Cardiac muscle cell (in vitro differentiated cells and primary cell): ENCODE measurements at regions not wholly inside any gene's neighbourhood (a gene's known extent, or its start where the extent isn't known, plus 50 kb on each side); places are given as distances from the start of the nearest gene placed in this dataset.

ENCODE experiments used
- DNase-seq, 2 donors: peaks; one replicate each; pipeline versions ENCODE4 v3.0.0 to v3.0.0-alpha.2; 2010 to 2017; ENCODE audit warnings: low read depth in 1 of 2, low spot score in 1 of 2
- H3K27ac ChIP-seq: fragments of 200-600 bp; sonication (generic); 2 replicates; pipeline ENCODE4 v1.5.1; 2016
- H3K27me3 ChIP-seq: fragments of 200-600 bp; sonication (generic); 2 replicates; pipeline ENCODE4 v1.6.0; 2016; ENCODE audit warnings: control low read depth
- H3K36me3 ChIP-seq: fragments of 200-600 bp; sonication (generic); 2 replicates; pipeline ENCODE4 v1.5.1; 2016; ENCODE audit warnings: control low read depth
- H3K4me1 ChIP-seq: fragments of 200-600 bp; sonication (generic); 2 replicates; pipeline ENCODE4 v1.8.1; 2017; ENCODE audit warnings: low read depth, mild to moderate bottlenecking, mixed run types
- H3K4me3 ChIP-seq: fragments of 200-600 bp; sonication (generic); 2 replicates; pipeline ENCODE4 v1.5.1; 2016; ENCODE audit warnings: mild to moderate bottlenecking
- H3K9me3 ChIP-seq: fragments of 200-600 bp; sonication (generic); 2 replicates; pipeline ENCODE4 v1.5.1; 2017; ENCODE audit warnings: low read depth, mild to moderate bottlenecking, control low read depth
- CTCF ChIP-seq: IDR thresholded peaks from 2 replicates; pipeline ENCODE4 v1.5.1; 2012; ENCODE audit warnings: low read depth, mild to moderate bottlenecking, low read length

GRCh38 chr3:71865727-71866126 lies 80.8 kb upstream of the PROK2 start:
- Histone ChIP-seq H3K36me3 (no peaks in the 10 kb centered on the region), H3K27ac (no peak overlapping the region), H3K27me3 (peaks cover 7% of the 10 kb centered on the region), H3K4me3 (no peak overlapping the region), H3K4me1 (no peaks in the 10 kb centered on the region), H3K9me3 (no peaks in the 10 kb centered on the region)
- no peak for DNase-seq
- no peak for TF ChIP-seq CTCF

GRCh38 chr3:71863563-71864190 lies 78.7 kb upstream of the PROK2 start:
- Histone ChIP-seq H3K9me3 (no peaks in the 10 kb centered on the region), H3K27me3 (peaks cover 3% of the 10 kb centered on the region), H3K27ac (no peak overlapping the region), H3K4me1 (no peaks in the 10 kb centered on the region), H3K36me3 (no peaks in the 10 kb centered on the region), H3K4me3 (no peak overlapping the region)
- no peak for DNase-seq
- TF ChIP-seq CTCF = no peak

GRCh38 chr3:71862371-71863140 lies 77.6 kb upstream of the PROK2 start:
- no peaks in the 10 kb centered on the region for H3K36me3 ChIP-seq
- no peaks in the 10 kb centered on the region for H3K9me3 ChIP-seq
- H3K4me1 ChIP-seq = no peaks in the 10 kb centered on the region
- peaks cover 3% of the 10 kb centered on the region for H3K27me3 ChIP-seq
- no peak overlapping the region for H3K4me3 ChIP-seq
- no peak overlapping the region for H3K27ac ChIP-seq
- TF ChIP-seq CTCF = no peak
- DNase-seq = no peak

GRCh38 chr3:71859123-71859519 lies 74.2 kb upstream of the PROK2 start:
- Histone ChIP-seq H3K4me1 (no peaks in the 10 kb centered on the region), H3K27ac (no peak overlapping the region), H3K36me3 (no peaks in the 10 kb centered on the region), H3K9me3 (no peaks in the 10 kb centered on the region), H3K4me3 (no peak overlapping the region), H3K27me3 (no peaks in the 10 kb centered on the region)
- peak; percentile 22 for TF ChIP-seq CTCF
- DNase-seq = peak; percentile 34 to 55

- Histone ChIP-seq H3K27me3 (peaks cover under 1% of the 10 kb centered on the region), H3K4me1 (no peaks in the 10 kb centered on the region), H3K27ac (no peak overlapping the region), H3K36me3 (no peaks in the 10 kb centered on the region), H3K4me3 (no peak overlapping the region), H3K9me3 (no peaks in the 10 kb centered on the region)
- DNase-seq = no peak
- no peak for TF ChIP-seq CTCF
Observed at GRCh38 chr3:71858503-71859122, 73.7 kb upstream of the PROK2 start.
